Neural crest cell (in vitro differentiated cells): ENCODE measurements at regions not wholly inside any gene's neighbourhood (a gene's known extent, or its start where the extent isn't known, plus 50 kb on each side); places are given as distances from the start of the nearest gene placed in this dataset.

Source experiments
- DNase-seq: peaks from one replicate; pipeline ENCODE4 v3.0.0; 2021; ENCODE audit warnings: low read depth, mixed read lengths, low spot score
- H3K27ac Mint-ChIP-seq: one replicate; pipeline ENCODE4 v1.8.0; 2021; ENCODE audit warnings: mild to moderate bottlenecking, mixed read lengths; ENCODE audit not compliant: unreplicated experiment
- H3K27me3 Mint-ChIP-seq: 2 replicates; pipeline ENCODE4 v1.8.0; 2021; ENCODE audit warnings: low read depth, mild to moderate bottlenecking, mixed read lengths
- H3K36me3 Mint-ChIP-seq: 2 replicates; pipeline ENCODE4 v1.8.0; 2021; ENCODE audit warnings: low read depth, mild to moderate bottlenecking, mixed read lengths
- H3K4me1 Mint-ChIP-seq: 2 replicates; pipeline ENCODE4 v1.8.0; 2021; ENCODE audit warnings: mixed read lengths
- H3K4me3 Mint-ChIP-seq: one replicate; pipeline ENCODE4 v1.8.0; 2021; ENCODE audit warnings: mild to moderate bottlenecking, mixed read lengths
- H3K9me3 Mint-ChIP-seq: 2 replicates; pipeline ENCODE4 v1.8.0; 2021; ENCODE audit warnings: mixed read lengths
- TF ChIP-seq, protein P1 (sequence below): fragments of 200-600 bp; sonication (generic); conservative IDR thresholded peaks from 2 replicates; pipeline ENCODE4 v1.5.0; 2021; ENCODE audit warnings: antibody characterized with exemption, mild to moderate bottlenecking

GRCh38 chrX:39425124-39425806, 624.0 kb downstream of the MID1IP1 start:
- DNase-seq = no peak
- H3K27ac Mint-ChIP-seq = no peak overlapping the region
- TF ChIP-seq, protein P1, sequence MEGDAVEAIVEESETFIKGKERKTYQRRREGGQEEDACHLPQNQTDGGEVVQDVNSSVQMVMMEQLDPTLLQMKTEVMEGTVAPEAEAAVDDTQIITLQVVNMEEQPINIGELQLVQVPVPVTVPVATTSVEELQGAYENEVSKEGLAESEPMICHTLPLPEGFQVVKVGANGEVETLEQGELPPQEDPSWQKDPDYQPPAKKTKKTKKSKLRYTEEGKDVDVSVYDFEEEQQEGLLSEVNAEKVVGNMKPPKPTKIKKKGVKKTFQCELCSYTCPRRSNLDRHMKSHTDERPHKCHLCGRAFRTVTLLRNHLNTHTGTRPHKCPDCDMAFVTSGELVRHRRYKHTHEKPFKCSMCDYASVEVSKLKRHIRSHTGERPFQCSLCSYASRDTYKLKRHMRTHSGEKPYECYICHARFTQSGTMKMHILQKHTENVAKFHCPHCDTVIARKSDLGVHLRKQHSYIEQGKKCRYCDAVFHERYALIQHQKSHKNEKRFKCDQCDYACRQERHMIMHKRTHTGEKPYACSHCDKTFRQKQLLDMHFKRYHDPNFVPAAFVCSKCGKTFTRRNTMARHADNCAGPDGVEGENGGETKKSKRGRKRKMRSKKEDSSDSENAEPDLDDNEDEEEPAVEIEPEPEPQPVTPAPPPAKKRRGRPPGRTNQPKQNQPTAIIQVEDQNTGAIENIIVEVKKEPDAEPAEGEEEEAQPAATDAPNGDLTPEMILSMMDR = no peak

GRCh38 chrX:39426101-39426500, 624.8 kb downstream of the MID1IP1 start:
- TF ChIP-seq, protein P1 = no peak
- DNase-seq = no peak
- H3K36me3 Mint-ChIP-seq = no peaks in the 10 kb centered on the region
- H3K4me3 Mint-ChIP-seq = no peak overlapping the region
- H3K4me1 Mint-ChIP-seq = peaks cover 12% of the 10 kb centered on the region
- H3K27ac Mint-ChIP-seq = no peak overlapping the region
- H3K9me3 Mint-ChIP-seq = peaks cover 7% of the 10 kb centered on the region
- no peaks in the 10 kb centered on the region for H3K27me3 Mint-ChIP-seq

More at GRCh38 chrX:39425124-39425806, 624.0 kb downstream of the MID1IP1 start:
- Mint-ChIP-seq H3K27me3 (no peaks in the 10 kb centered on the region), H3K4me1 (peaks cover 12% of the 10 kb centered on the region), H3K4me3 (no peak overlapping the region), H3K36me3 (no peaks in the 10 kb centered on the region), H3K9me3 (peaks cover 7% of the 10 kb centered on the region)

DNA sequence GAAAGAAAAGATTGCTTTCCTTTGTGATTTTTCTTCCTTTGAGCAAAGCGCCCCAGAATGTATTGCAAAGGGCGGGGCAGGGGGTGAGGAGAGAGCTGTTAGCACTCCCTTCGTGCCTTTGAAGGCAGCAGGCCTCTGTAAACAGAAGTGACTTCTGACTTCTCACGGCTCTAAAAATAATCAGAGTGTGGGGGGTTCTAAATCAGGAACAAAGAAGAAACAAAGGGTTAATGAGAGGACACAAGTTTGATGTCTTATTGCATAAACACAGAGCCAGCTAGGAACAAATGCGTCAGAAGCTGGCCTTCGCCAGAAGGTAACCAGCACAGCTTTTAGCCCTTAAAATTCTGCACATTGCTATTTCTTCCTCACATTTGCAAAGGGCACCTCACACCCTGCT, 626.2 kb downstream of the MID1IP1 start:
- peaks cover 7% of the 10 kb centered on the region for H3K9me3 Mint-ChIP-seq
- H3K4me3 Mint-ChIP-seq = no peak overlapping the region
- TF ChIP-seq, protein P1 = no peak
- H3K4me1 Mint-ChIP-seq = peaks cover 12% of the 10 kb centered on the region
- no peaks in the 10 kb centered on the region for H3K27me3 Mint-ChIP-seq
- no peaks in the 10 kb centered on the region for H3K36me3 Mint-ChIP-seq
- peak overlapping the region; percentile 22 for H3K27ac Mint-ChIP-seq
- no peak for DNase-seq

GRCh38 chrX:39427906-39428305, 626.6 kb downstream of the MID1IP1 start:
- H3K4me3 Mint-ChIP-seq = no peak overlapping the region
- TF ChIP-seq, protein P1 = no peak
- H3K36me3 Mint-ChIP-seq = no peaks in the 10 kb centered on the region
- no peaks in the 10 kb centered on the region for H3K27me3 Mint-ChIP-seq
- H3K9me3 Mint-ChIP-seq = peaks cover 7% of the 10 kb centered on the region
- peak overlapping the region; percentile 22 for H3K27ac Mint-ChIP-seq
- DNase-seq = no peak
- H3K4me1 Mint-ChIP-seq = peaks cover 12% of the 10 kb centered on the region

- H3K27me3 Mint-ChIP-seq = no peaks in the 10 kb centered on the region
- TF ChIP-seq, protein P1 = no peak
- no peak overlapping the region for H3K27ac Mint-ChIP-seq
- DNase-seq = no peak
- no peak overlapping the region for H3K4me3 Mint-ChIP-seq
- H3K4me1 Mint-ChIP-seq = peaks cover 12% of the 10 kb centered on the region
- peaks cover 3% of the 10 kb centered on the region for H3K9me3 Mint-ChIP-seq
- H3K36me3 Mint-ChIP-seq = no peaks in the 10 kb centered on the region
Observed at GRCh38 chrX:39430551-39430950, 629.3 kb downstream of the MID1IP1 start.
